ENCODE measurements at regions not wholly inside any gene's neighbourhood (a gene's known extent, or its start where the extent isn't known, plus 50 kb on each side); places are given as distances from the start of the nearest gene placed in this dataset.

DNA sequence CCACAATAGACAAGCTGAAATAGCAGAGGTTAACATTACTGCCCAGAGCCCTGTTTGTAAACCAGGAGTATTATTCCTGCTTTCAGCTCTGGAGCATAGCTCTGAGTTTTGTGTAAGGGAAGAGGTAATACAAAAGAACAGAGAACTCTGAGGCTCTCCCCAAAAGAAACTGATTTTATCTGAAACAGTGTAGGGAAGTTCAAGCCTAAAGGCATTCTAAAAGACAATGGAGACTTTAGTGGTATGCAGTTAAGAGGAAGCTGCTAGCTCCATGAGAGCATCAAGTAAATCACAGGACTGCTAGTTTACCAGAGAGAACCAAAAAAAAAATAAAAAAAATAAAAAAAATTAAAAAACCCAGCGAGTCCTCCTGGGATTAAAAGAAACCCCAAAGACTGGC lies 146.6 kb upstream of the PCSK5 start:
- H4K20me1 ChIP-seq (ENCODE audit: insufficient read depth, low read length): no peaks in the 10 kb centered on the region
- H3K36me3 ChIP-seq (replicated peaks; ENCODE audit: low read depth, low read length): no peaks in the 10 kb centered on the region
- no peaks in the 10 kb centered on the region for H3K4me1 ChIP-seq (ENCODE audit: low read length)
- no peak overlapping the region for H2AFZ ChIP-seq (ENCODE audit: low read depth, low read length)
- no peak overlapping the region for H3K4me3 ChIP-seq (ENCODE audit: low read length)
- no peaks in the 10 kb centered on the region for H3K9me3 ChIP-seq (ENCODE audit: insufficient read depth, low read length)
- no peak overlapping the region for H3K27ac ChIP-seq (ENCODE audit: low read length)
- H3K9ac ChIP-seq (ENCODE audit: low read length): no peak overlapping the region
- no peak overlapping the region for H3K4me2 ChIP-seq (ENCODE audit: low read length)
- no peaks in the 10 kb centered on the region for H3K79me2 ChIP-seq (ENCODE audit: low read length)
- TF ChIP-seq EZH2phosphoT487 (IDR thresholded peaks at IDR 0.05; ENCODE audit: low read depth): no peak
- TF ChIP-seq, protein P1, sequence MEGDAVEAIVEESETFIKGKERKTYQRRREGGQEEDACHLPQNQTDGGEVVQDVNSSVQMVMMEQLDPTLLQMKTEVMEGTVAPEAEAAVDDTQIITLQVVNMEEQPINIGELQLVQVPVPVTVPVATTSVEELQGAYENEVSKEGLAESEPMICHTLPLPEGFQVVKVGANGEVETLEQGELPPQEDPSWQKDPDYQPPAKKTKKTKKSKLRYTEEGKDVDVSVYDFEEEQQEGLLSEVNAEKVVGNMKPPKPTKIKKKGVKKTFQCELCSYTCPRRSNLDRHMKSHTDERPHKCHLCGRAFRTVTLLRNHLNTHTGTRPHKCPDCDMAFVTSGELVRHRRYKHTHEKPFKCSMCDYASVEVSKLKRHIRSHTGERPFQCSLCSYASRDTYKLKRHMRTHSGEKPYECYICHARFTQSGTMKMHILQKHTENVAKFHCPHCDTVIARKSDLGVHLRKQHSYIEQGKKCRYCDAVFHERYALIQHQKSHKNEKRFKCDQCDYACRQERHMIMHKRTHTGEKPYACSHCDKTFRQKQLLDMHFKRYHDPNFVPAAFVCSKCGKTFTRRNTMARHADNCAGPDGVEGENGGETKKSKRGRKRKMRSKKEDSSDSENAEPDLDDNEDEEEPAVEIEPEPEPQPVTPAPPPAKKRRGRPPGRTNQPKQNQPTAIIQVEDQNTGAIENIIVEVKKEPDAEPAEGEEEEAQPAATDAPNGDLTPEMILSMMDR (IDR thresholded peaks at IDR 0.05; ENCODE audit: low read depth, low read length): no peak
- H3K27me3 ChIP-seq (ENCODE audit: low read depth, low read length): no peaks in the 10 kb centered on the region

DNA sequence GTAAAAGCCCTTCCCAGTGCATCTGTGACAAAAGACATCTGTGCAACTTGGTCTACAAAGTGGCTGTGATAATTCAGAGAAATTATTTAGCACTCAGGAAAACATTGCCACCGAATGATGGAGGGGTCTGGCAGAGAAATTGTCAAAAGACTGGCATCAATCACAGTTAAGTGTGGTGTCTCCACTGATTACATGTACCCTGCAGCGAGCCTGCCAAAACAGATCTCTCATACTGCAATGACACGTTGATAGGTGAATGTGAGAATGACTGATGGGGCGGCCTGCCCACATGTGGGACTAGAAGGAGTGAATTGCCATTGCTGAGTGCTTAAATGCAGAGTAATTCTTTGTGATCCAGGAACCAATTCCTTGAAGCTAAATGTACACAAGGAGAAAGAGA lies 136.4 kb upstream of the PCSK5 start:
- H3K27ac ChIP-seq (ENCODE audit: low read length): no peak overlapping the region

DNA sequence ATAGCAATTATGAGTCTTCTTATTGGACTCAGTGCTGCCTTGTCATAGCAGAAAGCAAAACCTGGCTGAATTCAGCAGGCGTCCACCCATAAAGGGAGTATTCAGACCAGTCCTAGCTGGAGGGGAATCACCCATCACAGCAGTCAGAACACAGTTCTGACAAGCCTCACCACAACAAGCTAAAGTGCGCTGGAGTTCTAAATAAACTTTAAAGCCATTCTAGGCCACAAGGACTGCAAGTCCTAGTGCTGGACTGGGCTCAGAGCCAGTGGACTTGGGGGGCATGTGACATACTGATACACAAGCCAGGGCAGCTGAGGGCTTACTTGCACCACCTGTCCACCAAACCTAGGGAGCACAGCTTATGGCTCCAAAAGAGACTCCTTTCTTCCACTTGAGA lies 115.3 kb upstream of the PCSK5 start:
- no peak overlapping the region for H2AFZ ChIP-seq (ENCODE audit: low read depth, low read length)
- no peak overlapping the region for H3K4me3 ChIP-seq (ENCODE audit: low read length)
- no peaks in the 10 kb centered on the region for H4K20me1 ChIP-seq (ENCODE audit: insufficient read depth, low read length)
- no peak overlapping the region for H3K9ac ChIP-seq (ENCODE audit: low read length)
- H3K4me2 ChIP-seq (ENCODE audit: low read length): no peak overlapping the region
- H3K27ac ChIP-seq (ENCODE audit: low read length): no peak overlapping the region
- TF ChIP-seq EZH2phosphoT487 (IDR thresholded peaks at IDR 0.05; ENCODE audit: low read depth): no peak
- TF ChIP-seq, protein P1 (IDR thresholded peaks at IDR 0.05; ENCODE audit: low read depth, low read length): no peak
- no peaks in the 10 kb centered on the region for H3K4me1 ChIP-seq (ENCODE audit: low read length)
- H3K27me3 ChIP-seq (ENCODE audit: low read depth, low read length): no peaks in the 10 kb centered on the region
- no peaks in the 10 kb centered on the region for H3K9me3 ChIP-seq (ENCODE audit: insufficient read depth, low read length)
- H3K79me2 ChIP-seq (ENCODE audit: low read length): no peaks in the 10 kb centered on the region
- no peaks in the 10 kb centered on the region for H3K36me3 ChIP-seq (replicated peaks; ENCODE audit: low read depth, low read length)

More for the DNA sequence above, 136.4 kb upstream of the PCSK5 start:
- H3K79me2 ChIP-seq (ENCODE audit: low read length): no peaks in the 10 kb centered on the region
- no peaks in the 10 kb centered on the region for H4K20me1 ChIP-seq (ENCODE audit: insufficient read depth, low read length)
- H3K9ac ChIP-seq (ENCODE audit: low read length): no peak overlapping the region
- H3K36me3 ChIP-seq (replicated peaks; ENCODE audit: low read depth, low read length): no peaks in the 10 kb centered on the region
- H3K27me3 ChIP-seq (ENCODE audit: low read depth, low read length): no peaks in the 10 kb centered on the region
- no peaks in the 10 kb centered on the region for H3K9me3 ChIP-seq (ENCODE audit: insufficient read depth, low read length)
- TF ChIP-seq, protein P1 (IDR thresholded peaks at IDR 0.05; ENCODE audit: low read depth, low read length): no peak
- TF ChIP-seq EZH2phosphoT487 (IDR thresholded peaks at IDR 0.05; ENCODE audit: low read depth): no peak
- H3K4me1 ChIP-seq (ENCODE audit: low read length): no peaks in the 10 kb centered on the region
- no peak overlapping the region for H3K4me3 ChIP-seq (ENCODE audit: low read length)
- no peak overlapping the region for H3K4me2 ChIP-seq (ENCODE audit: low read length)
- no peak overlapping the region for H2AFZ ChIP-seq (ENCODE audit: low read depth, low read length)

DNA sequence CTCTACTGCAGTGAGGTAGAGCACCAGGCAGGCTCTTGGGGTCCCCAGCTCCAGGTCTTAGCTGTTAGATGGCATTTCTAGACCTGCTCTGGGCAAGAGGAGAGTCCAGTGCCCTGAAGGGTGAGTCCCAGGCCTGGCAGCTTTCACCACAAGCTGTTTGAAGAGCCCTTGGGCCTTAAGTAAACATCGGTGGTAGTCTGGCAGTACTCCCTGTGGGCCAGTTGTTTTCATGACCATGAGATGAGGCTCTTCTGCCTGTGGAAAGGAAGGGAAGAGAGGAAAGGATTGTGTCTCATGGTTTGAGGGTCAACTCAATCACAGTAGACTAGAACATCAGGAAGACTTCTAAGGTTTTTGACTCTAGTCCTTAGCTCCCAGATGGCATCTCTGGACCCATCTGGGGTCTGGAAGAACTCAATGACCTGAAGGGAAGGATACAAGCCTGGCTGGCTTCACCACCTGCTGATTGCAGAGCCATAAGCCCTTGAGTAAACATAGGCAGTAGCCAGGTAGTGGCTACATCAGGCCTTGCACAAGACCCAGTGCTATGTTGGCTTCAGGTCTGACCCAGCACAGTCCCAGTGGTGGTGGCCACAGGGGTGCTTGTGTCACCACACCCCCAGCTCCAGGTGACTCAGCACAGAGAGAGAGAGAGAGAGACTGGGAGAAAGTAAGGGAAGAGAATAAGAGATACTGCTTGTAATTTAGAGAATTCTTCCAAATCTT lies 114.3 kb upstream of the PCSK5 start:
- Histone ChIP-seq H3K27me3 (ENCODE audit: low read depth, low read length) (no peaks in the 10 kb centered on the region), H3K36me3 (replicated peaks; ENCODE audit: low read depth, low read length) (no peaks in the 10 kb centered on the region), H3K9ac (ENCODE audit: low read length) (no peak overlapping the region), H2AFZ (ENCODE audit: low read depth, low read length) (no peak overlapping the region), H4K20me1 (ENCODE audit: insufficient read depth, low read length) (no peaks in the 10 kb centered on the region), H3K4me2 (ENCODE audit: low read length) (no peak overlapping the region), H3K4me3 (ENCODE audit: low read length) (no peak overlapping the region), H3K9me3 (ENCODE audit: insufficient read depth, low read length) (no peaks in the 10 kb centered on the region), H3K27ac (ENCODE audit: low read length) (no peak overlapping the region), H3K4me1 (ENCODE audit: low read length) (no peaks in the 10 kb centered on the region), H3K79me2 (ENCODE audit: low read length) (no peaks in the 10 kb centered on the region)
- TF ChIP-seq, protein P1 (IDR thresholded peaks at IDR 0.05; ENCODE audit: low read depth, low read length): no peak
- TF ChIP-seq EZH2phosphoT487 (IDR thresholded peaks at IDR 0.05; ENCODE audit: low read depth): no peak

All from OCI-LY3 (cell line).